GM12878 (cell line): ENCODE measurements at regions not wholly inside any gene's neighbourhood (a gene's known extent, or its start where the extent isn't known, plus 50 kb on each side); places are given as distances from the start of the nearest gene placed in this dataset.

ENCODE experiments used
- BCL11A ChIP-seq: IDR thresholded peaks from 2 replicates; pipeline ENCODE4 v1.6.1; 2011; ENCODE audit warnings: low read depth, low read length
- CHD2 ChIP-seq: IDR thresholded peaks from 2 replicates; pipeline ENCODE4 v1.6.1; 2011; ENCODE audit warnings: low read depth, low read length, improper control_type of control experiment, borderline replicate concordance

DNA sequence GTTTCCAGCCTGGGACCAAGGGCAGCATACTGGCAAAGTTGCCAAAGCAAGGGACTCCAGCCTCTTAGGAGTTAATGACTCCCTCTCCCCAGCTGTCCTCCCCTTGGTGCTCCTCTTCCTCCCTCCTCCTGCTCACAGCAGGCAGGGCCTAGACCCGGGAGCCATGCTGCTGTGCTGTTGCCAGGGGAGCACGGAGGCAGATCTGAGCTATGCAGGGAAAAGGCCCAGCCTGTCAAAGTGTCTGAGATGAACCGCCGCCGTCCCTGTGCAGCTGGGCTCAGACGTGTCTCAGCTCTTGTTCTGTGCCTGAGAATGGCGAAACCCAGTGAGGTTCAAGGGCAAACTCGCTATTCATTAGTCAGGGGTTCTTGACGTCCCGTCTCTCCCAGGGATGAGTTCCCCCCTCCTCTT lies 60.8 kb upstream of the POLG start:
- TF ChIP-seq BCL11A (no peak), CHD2 (no peak)
